ENCODE measurements at regions not wholly inside any gene's neighbourhood (a gene's known extent, or its start where the extent isn't known, plus 50 kb on each side); places are given as distances from the start of the nearest gene placed in this dataset.

DNA sequence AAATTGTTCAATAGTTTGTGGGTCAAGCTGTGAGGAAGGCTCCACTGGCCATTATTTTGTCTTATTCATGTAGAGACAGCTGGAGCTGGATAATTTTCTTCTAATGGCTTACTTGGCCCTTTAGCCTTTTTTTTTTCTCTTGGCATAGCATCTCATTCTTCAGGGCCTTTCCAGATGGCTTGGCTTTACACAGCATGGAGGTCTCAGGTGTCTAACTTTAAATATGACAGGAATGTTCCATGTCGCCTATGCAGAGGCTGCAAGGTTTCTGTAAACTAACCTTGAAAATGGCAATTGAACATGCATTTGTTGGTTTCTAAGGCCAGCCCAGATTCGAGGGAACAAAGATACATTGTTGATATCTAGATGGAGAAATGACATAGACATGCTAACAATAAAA is 247.9 kb upstream of the CNTN5 start (continued):
- TF ChIP-seq SMAD1 (IDR thresholded peaks at IDR 0.05; ENCODE audit: low read depth, partially characterized antibody) (no peak), RB1 (IDR thresholded peaks at IDR 0.05; ENCODE audit: borderline replicate concordance) (no peak)

DNA sequence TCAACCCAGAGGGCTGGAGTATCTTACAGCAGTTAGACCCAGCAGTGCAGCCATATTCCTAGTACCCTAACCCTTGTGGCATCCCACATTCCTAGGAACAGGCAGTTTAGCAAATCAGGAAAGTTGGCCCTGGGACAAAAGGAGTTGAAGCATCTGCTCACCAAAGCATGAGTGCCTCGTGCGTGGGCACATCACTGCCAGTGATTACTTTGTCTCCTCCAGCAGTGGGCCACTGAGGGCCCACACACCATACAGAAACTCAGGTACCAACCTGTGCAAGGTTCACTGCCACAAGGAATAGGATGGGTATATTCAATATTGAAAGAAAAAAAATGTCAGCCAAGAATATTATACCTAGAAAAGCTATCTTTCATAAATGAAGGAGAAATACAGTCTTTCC is 227.5 kb upstream of the CNTN5 start:
- DNase-seq (ENCODE audit: low read depth, low spot score) (no peak), ATAC-seq (no peak), FAIRE-seq (no peak)
- in situ Hi-C loops (cut with MboI) = no loop called here
- intact Hi-C loops (cut with micrococcal nuclease; ENCODE audit: unreplicated experiment) = no loop called here
- Histone ChIP-seq H3K9me3 (replicated peaks; ENCODE audit: control insufficient read depth, insufficient read depth, low read length) (no peaks in the 10 kb centered on the region), H3K79me2 (ENCODE audit: control insufficient read depth, insufficient read depth, low read length) (no peaks in the 10 kb centered on the region), H3K27ac (ENCODE audit: control insufficient read depth, insufficient read depth) (no peak overlapping the region), H3K36me3 (ENCODE audit: control insufficient read depth in 2 of 2, insufficient read depth in 2 of 2, low read length in 1 of 2) (no peaks in the 10 kb centered on the region), H3K4me3 (no peak overlapping the region), H3K4me2 (ENCODE audit: control insufficient read depth, insufficient read depth) (no peak overlapping the region), H2AFZ (ENCODE audit: control insufficient read depth, low read depth, low read length) (no peak overlapping the region), H4K20me1 (ENCODE audit: control insufficient read depth, insufficient read depth) (no peaks in the 10 kb centered on the region), H3K9ac (ENCODE audit: control insufficient read depth, insufficient read depth, low read length) (no peak overlapping the region), H3K27me3 (replicated peaks in 1 of 2; ENCODE audit: control insufficient read depth in 2 of 2, insufficient read depth in 2 of 2, low read length in 1 of 2) (no peaks in the 10 kb centered on the region), H3K4me1 (ENCODE audit: control insufficient read depth, insufficient read depth, low read length) (no peaks in the 10 kb centered on the region)
- 30% methylated on average over 2 of the region's 2 CpGs for WGBS (ENCODE audit: insufficient coverage, insufficient replicate concordance, low lambda C conversion rate, missing lambda C conversion rate)
- ChIA-PET CTCF (no interaction called here), SMC1A (ENCODE audit: uncharacterized antibody, unreplicated experiment) (no interaction called here), POLR2A (no interaction called here), RAD21 (ENCODE audit: unreplicated experiment) (no interaction called here)
- TF ChIP-seq CBFB (IDR thresholded peaks at IDR 0.05; ENCODE audit: low read depth) (no peak), RCOR1 (conservative IDR thresholded peaks at IDR 0.05; ENCODE audit: low read depth, low read length) (no peak), POLR2A (IDR thresholded peaks at IDR 0.05; ENCODE audit: low read depth, low read length) (no peak), ZBED1 (IDR thresholded peaks at IDR 0.05; ENCODE audit: borderline replicate concordance) (no peak), HDGF (IDR thresholded peaks at IDR 0.05) (no peak), ATF7 (IDR thresholded peaks at IDR 0.05; ENCODE audit: low read depth) (no peak), DPF2 (IDR thresholded peaks at IDR 0.05) (no peak), ZSCAN29 (IDR thresholded peaks at IDR 0.05) (no peak), TARDBP (IDR thresholded peaks at IDR 0.05; ENCODE audit: borderline replicate concordance) (no peak), SUZ12 (IDR thresholded peaks at IDR 0.05; ENCODE audit: unreplicated experiment) (no peak), FOXK2 (IDR thresholded peaks at IDR 0.05) (no peak)
- TF ChIP-seq, protein P1, sequence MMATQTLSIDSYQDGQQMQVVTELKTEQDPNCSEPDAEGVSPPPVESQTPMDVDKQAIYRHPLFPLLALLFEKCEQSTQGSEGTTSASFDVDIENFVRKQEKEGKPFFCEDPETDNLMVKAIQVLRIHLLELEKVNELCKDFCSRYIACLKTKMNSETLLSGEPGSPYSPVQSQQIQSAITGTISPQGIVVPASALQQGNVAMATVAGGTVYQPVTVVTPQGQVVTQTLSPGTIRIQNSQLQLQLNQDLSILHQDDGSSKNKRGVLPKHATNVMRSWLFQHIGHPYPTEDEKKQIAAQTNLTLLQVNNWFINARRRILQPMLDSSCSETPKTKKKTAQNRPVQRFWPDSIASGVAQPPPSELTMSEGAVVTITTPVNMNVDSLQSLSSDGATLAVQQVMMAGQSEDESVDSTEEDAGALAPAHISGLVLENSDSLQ (IDR thresholded peaks at IDR 0.05) = no peak
- TF ChIP-seq, protein P2, sequence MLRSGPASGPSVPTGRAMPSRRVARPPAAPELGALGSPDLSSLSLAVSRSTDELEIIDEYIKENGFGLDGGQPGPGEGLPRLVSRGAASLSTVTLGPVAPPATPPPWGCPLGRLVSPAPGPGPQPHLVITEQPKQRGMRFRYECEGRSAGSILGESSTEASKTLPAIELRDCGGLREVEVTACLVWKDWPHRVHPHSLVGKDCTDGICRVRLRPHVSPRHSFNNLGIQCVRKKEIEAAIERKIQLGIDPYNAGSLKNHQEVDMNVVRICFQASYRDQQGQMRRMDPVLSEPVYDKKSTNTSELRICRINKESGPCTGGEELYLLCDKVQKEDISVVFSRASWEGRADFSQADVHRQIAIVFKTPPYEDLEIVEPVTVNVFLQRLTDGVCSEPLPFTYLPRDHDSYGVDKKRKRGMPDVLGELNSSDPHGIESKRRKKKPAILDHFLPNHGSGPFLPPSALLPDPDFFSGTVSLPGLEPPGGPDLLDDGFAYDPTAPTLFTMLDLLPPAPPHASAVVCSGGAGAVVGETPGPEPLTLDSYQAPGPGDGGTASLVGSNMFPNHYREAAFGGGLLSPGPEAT (IDR thresholded peaks at IDR 0.05; ENCODE audit: low read depth) = no peak
- TF ChIP-seq, protein P3, sequence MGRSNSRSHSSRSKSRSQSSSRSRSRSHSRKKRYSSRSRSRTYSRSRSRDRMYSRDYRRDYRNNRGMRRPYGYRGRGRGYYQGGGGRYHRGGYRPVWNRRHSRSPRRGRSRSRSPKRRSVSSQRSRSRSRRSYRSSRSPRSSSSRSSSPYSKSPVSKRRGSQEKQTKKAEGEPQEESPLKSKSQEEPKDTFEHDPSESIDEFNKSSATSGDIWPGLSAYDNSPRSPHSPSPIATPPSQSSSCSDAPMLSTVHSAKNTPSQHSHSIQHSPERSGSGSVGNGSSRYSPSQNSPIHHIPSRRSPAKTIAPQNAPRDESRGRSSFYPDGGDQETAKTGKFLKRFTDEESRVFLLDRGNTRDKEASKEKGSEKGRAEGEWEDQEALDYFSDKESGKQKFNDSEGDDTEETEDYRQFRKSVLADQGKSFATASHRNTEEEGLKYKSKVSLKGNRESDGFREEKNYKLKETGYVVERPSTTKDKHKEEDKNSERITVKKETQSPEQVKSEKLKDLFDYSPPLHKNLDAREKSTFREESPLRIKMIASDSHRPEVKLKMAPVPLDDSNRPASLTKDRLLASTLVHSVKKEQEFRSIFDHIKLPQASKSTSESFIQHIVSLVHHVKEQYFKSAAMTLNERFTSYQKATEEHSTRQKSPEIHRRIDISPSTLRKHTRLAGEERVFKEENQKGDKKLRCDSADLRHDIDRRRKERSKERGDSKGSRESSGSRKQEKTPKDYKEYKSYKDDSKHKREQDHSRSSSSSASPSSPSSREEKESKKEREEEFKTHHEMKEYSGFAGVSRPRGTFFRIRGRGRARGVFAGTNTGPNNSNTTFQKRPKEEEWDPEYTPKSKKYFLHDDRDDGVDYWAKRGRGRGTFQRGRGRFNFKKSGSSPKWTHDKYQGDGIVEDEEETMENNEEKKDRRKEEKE (IDR thresholded peaks at IDR 0.05) = no peak
- BruUV-seq (replicated peaks) = no TSS peak

All from GM12878 (cell line).